HepG2 (cell line): ENCODE measurements at regions not wholly inside any gene's neighbourhood (a gene's known extent, or its start where the extent isn't known, plus 50 kb on each side); places are given as distances from the start of the nearest gene placed in this dataset.

Source experiments
- JUNB ChIP-seq: sonication (generic); formaldehyde crosslinking; IDR thresholded peaks from 2 replicates; pipeline ENCODE4 v1.8.0; 2022; ENCODE audit warnings: missing genetic modification reagents, mild to moderate bottlenecking, borderline replicate concordance
- KLF11 ChIP-seq: IDR thresholded peaks from 2 replicates; pipeline ENCODE4 v1.6.1; 2016; ENCODE audit warnings: missing compliant biosample characterization
- MBD4 ChIP-seq: IDR thresholded peaks from 2 replicates; pipeline ENCODE4 v1.6.1; 2012; ENCODE audit warnings: low read length, inconsistent platforms, borderline replicate concordance
- MYPOP ChIP-seq: sonication (generic); formaldehyde crosslinking; IDR thresholded peaks from 2 replicates; pipeline ENCODE4 v1.8.1; 2023; ENCODE audit warnings: mild to moderate bottlenecking, moderate library complexity, missing genetic modification reagents
- PAX8 ChIP-seq: sonication (generic); formaldehyde crosslinking; IDR thresholded peaks from 2 replicates; pipeline ENCODE4 v1.8.0; 2022; ENCODE audit warnings: mild to moderate bottlenecking, missing genetic modification reagents, borderline replicate concordance
- RBM39 ChIP-seq: fragments of 200-400 bp; formaldehyde crosslinking; IDR thresholded peaks from one replicate; pipeline ENCODE4 v1.6.1; 2018; ENCODE audit warnings: antibody characterized with exemption, mild to moderate bottlenecking, low read depth, low read length; ENCODE audit not compliant: poor library complexity, severe bottlenecking
- SSRP1 ChIP-seq: IDR thresholded peaks from 2 replicates; pipeline ENCODE4 v1.6.1; 2016; ENCODE audit warnings: control low read depth
- ZFP82 ChIP-seq: sonication (generic); formaldehyde crosslinking; IDR thresholded peaks from 2 replicates; pipeline ENCODE4 v1.5.1; 2020; ENCODE audit warnings: mild to moderate bottlenecking, missing genetic modification reagents, borderline replicate concordance
- ZNF10 ChIP-seq: sonication (generic); formaldehyde crosslinking; IDR thresholded peaks from 2 replicates; pipeline ENCODE4 v1.4.0; 2020; ENCODE audit warnings: mild to moderate bottlenecking, low read depth, missing genetic modification reagents, borderline replicate concordance
- ZNF382 ChIP-seq: sonication (generic); formaldehyde crosslinking; IDR thresholded peaks from 2 replicates; pipeline ENCODE4 v1.5.0; 2020; ENCODE audit warnings: missing genetic modification reagents, mild to moderate bottlenecking, borderline replicate concordance
- ZNF570 ChIP-seq: sonication (generic); formaldehyde crosslinking; IDR thresholded peaks from 2 replicates; pipeline ENCODE4 v1.4.0; 2020; ENCODE audit warnings: mild to moderate bottlenecking, missing genetic modification reagents, borderline replicate concordance
- ZNF672 ChIP-seq: sonication (generic); formaldehyde crosslinking; IDR thresholded peaks from 2 replicates; pipeline ENCODE4 v1.8.1; 2022; ENCODE audit warnings: missing genetic modification reagents
- ZNF709 ChIP-seq: sonication (generic); formaldehyde crosslinking; IDR thresholded peaks from 2 replicates; pipeline ENCODE4 v1.5.0; 2020; ENCODE audit warnings: mild to moderate bottlenecking, missing genetic modification reagents
- ZSCAN29 ChIP-seq: sonication (generic); formaldehyde crosslinking; conservative IDR thresholded peaks from 2 replicates; pipeline ENCODE4 v1.4.0; 2020; ENCODE audit warnings: mild to moderate bottlenecking, missing genetic modification reagents
- TF ChIP-seq, protein P1 (sequence below): sonication (generic); formaldehyde crosslinking; IDR thresholded peaks from 2 replicates; pipeline ENCODE4 v1.5.0; 2020; ENCODE audit warnings: missing genetic modification reagents

- TF ChIP-seq, protein P1, sequence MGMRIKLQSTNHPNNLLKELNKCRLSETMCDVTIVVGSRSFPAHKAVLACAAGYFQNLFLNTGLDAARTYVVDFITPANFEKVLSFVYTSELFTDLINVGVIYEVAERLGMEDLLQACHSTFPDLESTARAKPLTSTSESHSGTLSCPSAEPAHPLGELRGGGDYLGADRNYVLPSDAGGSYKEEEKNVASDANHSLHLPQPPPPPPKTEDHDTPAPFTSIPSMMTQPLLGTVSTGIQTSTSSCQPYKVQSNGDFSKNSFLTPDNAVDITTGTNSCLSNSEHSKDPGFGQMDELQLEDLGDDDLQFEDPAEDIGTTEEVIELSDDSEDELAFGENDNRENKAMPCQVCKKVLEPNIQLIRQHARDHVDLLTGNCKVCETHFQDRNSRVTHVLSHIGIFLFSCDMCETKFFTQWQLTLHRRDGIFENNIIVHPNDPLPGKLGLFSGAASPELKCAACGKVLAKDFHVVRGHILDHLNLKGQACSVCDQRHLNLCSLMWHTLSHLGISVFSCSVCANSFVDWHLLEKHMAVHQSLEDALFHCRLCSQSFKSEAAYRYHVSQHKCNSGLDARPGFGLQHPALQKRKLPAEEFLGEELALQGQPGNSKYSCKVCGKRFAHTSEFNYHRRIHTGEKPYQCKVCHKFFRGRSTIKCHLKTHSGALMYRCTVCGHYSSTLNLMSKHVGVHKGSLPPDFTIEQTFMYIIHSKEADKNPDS (CRISPR knock-in tag): no peak
- no peak for TF ChIP-seq ZNF10
- TF ChIP-seq ZFP82 (CRISPR knock-in tag): no peak
- no peak for TF ChIP-seq ZSCAN29
- TF ChIP-seq SSRP1 (CRISPR knock-in tag): no peak
- no peak for TF ChIP-seq ZNF382 (CRISPR knock-in tag)
- TF ChIP-seq ZNF672 (CRISPR knock-in tag): no peak
- no peak for TF ChIP-seq JUNB (CRISPR knock-in tag)
- no peak for TF ChIP-seq MYPOP
- TF ChIP-seq RBM39: no peak
- no peak for TF ChIP-seq ZNF709 (CRISPR knock-in tag)
- TF ChIP-seq KLF11 (CRISPR knock-in tag): no peak
- TF ChIP-seq PAX8 (CRISPR knock-in tag): no peak
- TF ChIP-seq MBD4: no peak
- no peak for TF ChIP-seq ZNF570 (CRISPR knock-in tag)
Measured at GRCh38 chr3:111385971-111386495, 156.0 kb upstream of the CD96 start (continued).
